ENCODE measurements at regions not wholly inside any gene's neighbourhood (a gene's known extent, or its start where the extent isn't known, plus 50 kb on each side); places are given as distances from the start of the nearest gene placed in this dataset.

DNA sequence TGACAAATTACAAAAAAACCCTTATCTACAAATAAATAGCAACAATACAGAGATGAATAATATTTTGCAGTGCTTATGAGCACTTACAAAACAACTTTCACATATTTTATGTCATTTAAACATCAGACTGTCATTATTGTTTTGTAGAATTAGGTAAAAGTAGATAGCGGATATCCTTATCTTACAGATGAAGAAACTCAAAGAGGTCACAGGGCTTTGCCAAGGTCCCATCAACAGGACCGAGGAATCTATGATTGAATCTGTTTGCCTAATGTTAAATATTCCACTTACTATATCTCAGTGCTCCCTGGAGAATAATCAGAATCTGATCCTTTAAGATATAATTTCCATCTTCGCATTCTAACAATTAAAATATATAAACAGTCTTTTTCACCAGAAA lies 119.0 kb downstream of the GASK1B start:
- no peak for TF ChIP-seq PKNOX1 (IDR thresholded peaks at IDR 0.05)
- TF ChIP-seq L3MBTL2 (conservative IDR thresholded peaks at IDR 0.05): no peak
- TF ChIP-seq FOXA1 (IDR thresholded peaks at IDR 0.05): no peak
- no peak for TF ChIP-seq HDGF (IDR thresholded peaks at IDR 0.05; ENCODE audit: borderline replicate concordance)
- no peak for TF ChIP-seq SP1 (IDR thresholded peaks at IDR 0.05)
- TF ChIP-seq FOXM1 (IDR thresholded peaks at IDR 0.05; ENCODE audit: borderline replicate concordance): no peak
- TF ChIP-seq LEF1 (IDR thresholded peaks at IDR 0.05; ENCODE audit: borderline replicate concordance): no peak
- TF ChIP-seq TARDBP (IDR thresholded peaks at IDR 0.05): no peak
- no peak for TF ChIP-seq FOXK2 (IDR thresholded peaks at IDR 0.05)
- no peak for TF ChIP-seq BHLHE40 (IDR thresholded peaks at IDR 0.05; ENCODE audit: borderline replicate concordance)
- TF ChIP-seq NFRKB (IDR thresholded peaks at IDR 0.05): no peak
- TF ChIP-seq SUZ12 (IDR thresholded peaks at IDR 0.05): no peak
